Esophagus squamous epithelium (tissue), 5 donors: ENCODE measurements at regions not wholly inside any gene's neighbourhood (a gene's known extent, or its start where the extent isn't known, plus 50 kb on each side); places are given as distances from the start of the nearest gene placed in this dataset.

Experiments
- DNase-seq: peaks from one replicate; lab custom pipeline; 2025; lab: John Stamatoyannopoulos, UW
- H3K27ac ChIP-seq, 4 donors: fragments of 200-600 bp; sonication (generic); one replicate each; pipeline ENCODE4 v1.5.1; 2016 to 2019; ENCODE audit warnings: mild to moderate bottlenecking in 1 of 4
- H3K27me3 ChIP-seq, 4 donors: fragments of 200-600 bp; sonication (generic); 1 replicate in 3 of 4; 2 replicates in 1 of 4; pipeline versions ENCODE4 v1.5.1 to v1.6.0; 2017 to 2021; ENCODE audit warnings: antibody characterized with exemption in 1 of 4
- H3K36me3 ChIP-seq, 3 donors: fragments of 200-600 bp; sonication (generic); one replicate each; pipeline ENCODE4 v1.5.1; 2016 to 2019
- H3K4me1 ChIP-seq, 3 donors: fragments of 200-600 bp; sonication (generic); one replicate each; pipeline ENCODE4 v1.5.1; 2017 to 2019
- H3K4me3 ChIP-seq, 4 donors: fragments of 200-600 bp; sonication (generic); 1 replicate in 3 of 4; 2 replicates in 1 of 4; pipeline ENCODE4 v1.5.1; 2016 to 2019; ENCODE audit warnings: mild to moderate bottlenecking in 2 of 4, moderate library complexity in 1 of 4
- H3K9me3 ChIP-seq, 3 donors: fragments of 200-600 bp; sonication (generic); one replicate each; pipeline ENCODE4 v1.5.1; 2016 to 2019
- POLR2A ChIP-seq, 4 donors: fragments of 450-650 bp; IDR thresholded peaks; one replicate each; pipeline ENCODE4 v1.6.1; 2017; ENCODE audit warnings: antibody characterized with exemption in 4 of 4, mild to moderate bottlenecking in 4 of 4, moderate library complexity in 3 of 4
- WGBS, 2 donors: methylation state at CpG; one replicate each; pipeline ENCODE4 v1.1.5; 2018; 5-methylcytosine and 5-hydroxymethylcytosine counted together
- intact Hi-C: fragments of 100-400 bp; cut with DNase I; formaldehyde crosslinking; loops from one replicate; pipeline ENCODE4 v1.15.0; 2022
- TF ChIP-seq, protein P1 (sequence below), 6 experiments: fragments of 450-650 bp in 4 of 6; fragments of 200-600 bp in 2 of 6; sonication (generic) in 2 of 6; IDR thresholded peaks; one replicate each; pipeline ENCODE4 v1.5.1; 2016 to 2019; ENCODE audit warnings: antibody characterized with exemption in 6 of 6, mild to moderate bottlenecking in 4 of 6, moderate library complexity in 4 of 6
- donor health status: DM: yes; HTN: yes; CAD: no.

DNA sequence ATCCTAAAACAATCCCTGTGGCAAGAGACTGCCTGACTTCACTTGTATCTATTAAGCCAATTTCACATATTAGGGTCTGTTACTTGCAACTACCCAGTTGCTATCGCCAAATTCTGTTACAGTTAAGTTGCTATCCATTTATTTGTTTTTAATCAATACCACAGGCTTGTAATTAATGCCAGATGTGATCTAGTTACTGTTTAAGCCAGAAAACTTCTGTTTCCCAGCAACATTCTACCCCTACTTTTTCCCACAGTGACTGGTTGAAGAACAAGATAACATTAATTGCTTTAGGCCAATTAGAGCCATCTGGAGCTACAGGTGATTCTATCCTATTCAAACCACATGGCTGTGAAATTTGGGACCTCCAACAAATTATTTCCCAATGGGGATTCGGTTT lies 131.3 kb downstream of the ALOX5 start:
- intact Hi-C loops, result no loop called here
- no peak overlapping the region for H3K4me3 ChIP-seq
- no peaks in the 10 kb centered on the region for H3K36me3 ChIP-seq
- H3K4me1 ChIP-seq, result no peaks in the 10 kb centered on the region
- no peak for DNase-seq
- no peaks in the 10 kb centered on the region for H3K9me3 ChIP-seq
- TF ChIP-seq, protein P1, sequence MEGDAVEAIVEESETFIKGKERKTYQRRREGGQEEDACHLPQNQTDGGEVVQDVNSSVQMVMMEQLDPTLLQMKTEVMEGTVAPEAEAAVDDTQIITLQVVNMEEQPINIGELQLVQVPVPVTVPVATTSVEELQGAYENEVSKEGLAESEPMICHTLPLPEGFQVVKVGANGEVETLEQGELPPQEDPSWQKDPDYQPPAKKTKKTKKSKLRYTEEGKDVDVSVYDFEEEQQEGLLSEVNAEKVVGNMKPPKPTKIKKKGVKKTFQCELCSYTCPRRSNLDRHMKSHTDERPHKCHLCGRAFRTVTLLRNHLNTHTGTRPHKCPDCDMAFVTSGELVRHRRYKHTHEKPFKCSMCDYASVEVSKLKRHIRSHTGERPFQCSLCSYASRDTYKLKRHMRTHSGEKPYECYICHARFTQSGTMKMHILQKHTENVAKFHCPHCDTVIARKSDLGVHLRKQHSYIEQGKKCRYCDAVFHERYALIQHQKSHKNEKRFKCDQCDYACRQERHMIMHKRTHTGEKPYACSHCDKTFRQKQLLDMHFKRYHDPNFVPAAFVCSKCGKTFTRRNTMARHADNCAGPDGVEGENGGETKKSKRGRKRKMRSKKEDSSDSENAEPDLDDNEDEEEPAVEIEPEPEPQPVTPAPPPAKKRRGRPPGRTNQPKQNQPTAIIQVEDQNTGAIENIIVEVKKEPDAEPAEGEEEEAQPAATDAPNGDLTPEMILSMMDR (IDR thresholded peaks at IDR 0.05), result no peak
- TF ChIP-seq POLR2A (IDR thresholded peaks at IDR 0.05), result no peak
- no peaks in the 10 kb centered on the region for H3K27me3 ChIP-seq
- 84% methylated on average over 2 of the region's 2 CpGs for WGBS, 2 donors
- no peak overlapping the region for H3K27ac ChIP-seq

DNA sequence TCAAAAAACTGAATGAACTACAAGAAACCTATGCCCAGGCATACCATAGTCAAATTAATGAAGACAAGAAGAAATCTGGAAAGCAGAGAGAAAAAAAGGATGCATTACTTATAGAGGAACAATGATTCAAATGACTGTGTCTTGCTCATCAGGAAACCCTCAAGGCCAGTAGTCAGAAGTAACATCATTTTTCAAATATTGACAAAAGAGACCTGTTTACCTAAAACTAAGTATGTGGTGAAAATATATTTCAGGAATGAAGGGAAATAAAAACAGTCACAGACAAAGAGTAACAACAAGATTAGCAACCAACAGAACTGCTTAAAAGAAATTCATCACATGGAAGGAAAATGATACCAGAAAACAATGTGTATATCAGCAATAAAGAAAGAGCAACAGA lies 128.4 kb downstream of the ALOX5 start:
- TF ChIP-seq, protein P1 (IDR thresholded peaks at IDR 0.05), result no peak
- TF ChIP-seq POLR2A (IDR thresholded peaks at IDR 0.05), result no peak
- no peak for DNase-seq
- intact Hi-C loops, result no loop called here

DNA sequence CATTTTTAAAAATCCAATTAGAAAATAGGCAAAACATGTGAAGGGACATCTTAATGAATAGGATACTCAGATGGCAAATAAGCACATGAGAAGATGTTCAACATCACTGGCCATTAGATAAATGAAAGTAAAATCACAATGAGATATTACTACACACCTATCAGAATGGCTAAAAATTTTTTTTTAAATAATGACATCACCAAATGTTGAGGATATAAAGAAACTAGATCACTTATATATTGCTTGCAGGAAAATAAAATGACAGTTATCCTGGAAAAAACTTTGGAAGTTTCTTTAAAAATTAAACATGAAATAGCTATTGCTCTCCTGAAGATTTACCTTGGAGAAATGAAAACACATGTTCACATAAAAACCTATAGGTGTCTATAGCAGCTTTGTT lies 127.8 kb downstream of the ALOX5 start:
- Histone ChIP-seq H3K4me1 (no peaks in the 10 kb centered on the region), H3K27ac (no peak overlapping the region), H3K9me3 (no peaks in the 10 kb centered on the region), H3K36me3 (no peaks in the 10 kb centered on the region), H3K27me3 (no peaks in the 10 kb centered on the region), H3K4me3 (no peak overlapping the region)
- no peak for TF ChIP-seq POLR2A (IDR thresholded peaks at IDR 0.05)
- TF ChIP-seq, protein P1 (IDR thresholded peaks at IDR 0.05), result no peak
- intact Hi-C loops, result no loop called here
- no peak for DNase-seq

More for the DNA sequence above, 128.4 kb downstream of the ALOX5 start:
- no peaks in the 10 kb centered on the region for H3K27me3 ChIP-seq
- H3K36me3 ChIP-seq, result no peaks in the 10 kb centered on the region
- no peak overlapping the region for H3K27ac ChIP-seq
- H3K4me3 ChIP-seq, result no peak overlapping the region
- H3K9me3 ChIP-seq, result no peaks in the 10 kb centered on the region
- H3K4me1 ChIP-seq, result no peaks in the 10 kb centered on the region

DNA sequence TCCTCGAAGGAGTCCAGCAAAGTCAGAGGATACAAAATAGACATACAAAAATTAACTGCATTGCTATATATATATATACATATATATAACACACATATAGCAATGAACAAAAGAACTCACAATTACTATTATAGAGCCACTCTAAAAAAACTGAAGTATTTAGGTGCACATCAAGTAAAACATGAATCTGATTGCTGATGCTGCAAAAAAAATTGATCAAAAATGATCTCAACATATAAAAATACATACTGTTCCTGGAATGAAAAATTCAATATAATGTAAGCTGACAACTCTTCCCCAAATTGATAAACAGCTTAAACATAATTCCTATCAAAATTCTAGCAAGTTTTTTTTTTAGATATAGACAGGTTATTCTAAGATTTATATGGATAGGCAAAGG lies 126.8 kb downstream of the ALOX5 start:
- 88 to 93% methylated on average over 1 of the region's 1 CpG for WGBS, 2 donors
- Histone ChIP-seq H3K27ac (no peak overlapping the region), H3K9me3 (peaks cover 0 to 4% (median 3%) of the 10 kb centered on the region in 3 donors), H3K4me1 (no peaks in the 10 kb centered on the region), H3K27me3 (no peaks in the 10 kb centered on the region), H3K4me3 (no peak overlapping the region), H3K36me3 (no peaks in the 10 kb centered on the region)
- DNase-seq, result no peak
- intact Hi-C loops, result no loop called here
- TF ChIP-seq POLR2A (IDR thresholded peaks at IDR 0.05), result no peak
- TF ChIP-seq, protein P1 (IDR thresholded peaks at IDR 0.05), result no peak

DNA sequence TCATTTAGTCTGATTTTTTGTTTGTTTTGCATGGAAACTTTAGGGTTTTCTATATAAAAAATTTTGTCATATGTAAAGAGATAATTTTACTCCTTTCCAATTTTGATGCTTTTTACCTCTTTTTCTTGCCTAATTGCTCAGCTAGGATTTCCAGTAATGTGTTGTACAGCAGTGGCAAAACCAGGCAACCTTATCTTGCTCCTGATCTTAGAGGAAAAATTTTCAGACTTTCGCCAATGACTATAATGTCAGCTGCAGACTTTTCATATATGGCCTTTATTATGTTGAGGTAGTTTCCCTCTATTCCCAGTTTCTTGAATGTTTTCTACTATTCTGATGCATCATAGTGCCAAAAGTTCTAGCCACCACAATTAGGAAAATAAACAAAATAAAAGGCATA lies 126.3 kb downstream of the ALOX5 start:
- DNase-seq, result no peak
- Histone ChIP-seq H3K4me3 (no peak overlapping the region), H3K4me1 (no peaks in the 10 kb centered on the region), H3K27me3 (no peaks in the 10 kb centered on the region), H3K27ac (no peak overlapping the region), H3K36me3 (no peaks in the 10 kb centered on the region), H3K9me3 (peaks cover 0 to 9% (median 8%) of the 10 kb centered on the region in 3 donors)
- intact Hi-C loops, result no loop called here
- no peak for TF ChIP-seq POLR2A (IDR thresholded peaks at IDR 0.05)
- TF ChIP-seq, protein P1 (IDR thresholded peaks at IDR 0.05), result no peak
- 95 to 100% methylated on average over 1 of the region's 1 CpG for WGBS, 2 donors
